ENCODE measurements at regions not wholly inside any gene's neighbourhood (a gene's known extent, or its start where the extent isn't known, plus 50 kb on each side); places are given as distances from the start of the nearest gene placed in this dataset.

- no peak for TF ChIP-seq ZNF148 (tag by site-specific recombination; IDR thresholded peaks at IDR 0.05; ENCODE audit: borderline replicate concordance)
- no peak for TF ChIP-seq ZNF350 (tag by site-specific recombination; IDR thresholded peaks at IDR 0.05)
- no peak for TF ChIP-seq ZNF488 (tag by site-specific recombination; IDR thresholded peaks at IDR 0.05)
Observed at GRCh38 chr10:71144824-71145223, 67.5 kb upstream of the UNC5B start (continued).

GRCh38 chr10:71145352-71145945 lies 66.9 kb upstream of the UNC5B start:
- no peak overlapping the region for H3K27ac ChIP-seq (ENCODE audit: extremely low read depth, low read depth, low read length)
- H3K9me3 ChIP-seq (ENCODE audit: control insufficient read depth, insufficient read depth, low read depth, low read length): no peaks in the 10 kb centered on the region
- ChIA-PET CTCF (no interaction called here), POLR2A (no interaction called here)
- H3K36me3 ChIP-seq (ENCODE audit: control insufficient read depth in 2 of 2, insufficient read depth in 1 of 2, low read length in 2 of 2): no peaks in the 10 kb centered on the region
- no peaks in the 10 kb centered on the region for H3K4me1 ChIP-seq (ENCODE audit: control insufficient read depth, insufficient read depth, low read length)
- TF ChIP-seq ZEB2 (tag by site-specific recombination; IDR thresholded peaks at IDR 0.05): no peak
- no peak overlapping the region for H3K4me3 ChIP-seq (ENCODE audit: low read depth, low read length)

GRCh38 chr10:71150796-71151195 lies 61.6 kb upstream of the UNC5B start:
- Histone ChIP-seq H3K4me1 (ENCODE audit: control insufficient read depth, insufficient read depth, low read length) (no peaks in the 10 kb centered on the region), H3K4me3 (ENCODE audit: low read depth, low read length) (no peak overlapping the region), H3K27ac (ENCODE audit: extremely low read depth, low read depth, low read length) (no peak overlapping the region), H3K9me3 (ENCODE audit: control insufficient read depth, insufficient read depth, low read depth, low read length) (no peaks in the 10 kb centered on the region), H3K36me3 (ENCODE audit: control insufficient read depth in 2 of 2, insufficient read depth in 1 of 2, low read length in 2 of 2) (no peaks in the 10 kb centered on the region)
- CTCF ChIA-PET: interaction anchor here (0.9 to 1.6 kb wide), 2 partner anchors 18 to 58 kb away, joined by 3 to 5 read pairs; no protein-coding TSS in a partner anchor
- POLR2A ChIA-PET: no interaction called here
- no peak for TF ChIP-seq EGR2 (tag by site-specific recombination; IDR thresholded peaks at IDR 0.05; ENCODE audit: low read depth)
- no peak for TF ChIP-seq ZNF48 (tag by site-specific recombination; IDR thresholded peaks at IDR 0.05)
- TF ChIP-seq ZNF133 (tag by site-specific recombination; IDR thresholded peaks at IDR 0.05): no peak
- no peak for TF ChIP-seq BCL11A (tag by site-specific recombination; IDR thresholded peaks at IDR 0.05; ENCODE audit: low read depth)
- TF ChIP-seq ZNF211 (tag by site-specific recombination; IDR thresholded peaks at IDR 0.05; ENCODE audit: low read depth): no peak
- no peak for TF ChIP-seq ZNF777 (tag by site-specific recombination; IDR thresholded peaks at IDR 0.05; ENCODE audit: borderline replicate concordance)
- no peak for TF ChIP-seq ZNF350 (tag by site-specific recombination; IDR thresholded peaks at IDR 0.05)
- no peak for TF ChIP-seq ZNF654 (tag by site-specific recombination; IDR thresholded peaks at IDR 0.05; ENCODE audit: low read depth)
- no peak for TF ChIP-seq RBAK (tag by site-specific recombination; IDR thresholded peaks at IDR 0.05)
- TF ChIP-seq ZIC2 (tag by site-specific recombination; IDR thresholded peaks at IDR 0.05): no peak
- TF ChIP-seq CTCF (tag by site-specific recombination; IDR thresholded peaks at IDR 0.05): no peak

- no peaks in the 10 kb centered on the region for H3K36me3 ChIP-seq (ENCODE audit: control insufficient read depth in 2 of 2, insufficient read depth in 1 of 2, low read length in 2 of 2)
- no peak overlapping the region for H3K27ac ChIP-seq (ENCODE audit: extremely low read depth, low read depth, low read length)
- H3K4me1 ChIP-seq (ENCODE audit: control insufficient read depth, insufficient read depth, low read length): no peaks in the 10 kb centered on the region
- H3K9me3 ChIP-seq (ENCODE audit: control insufficient read depth, insufficient read depth, low read depth, low read length): no peaks in the 10 kb centered on the region
- POLR2A ChIA-PET: no interaction called here
- CTCF ChIA-PET: interaction anchor here (0.6 to 1.6 kb wide), 3 partner anchors 14 to 57 kb away, joined by 3 to 5 read pairs (median 4); no protein-coding TSS in a partner anchor
- H3K4me3 ChIP-seq (ENCODE audit: low read depth, low read length): no peak overlapping the region
- no peak for TF ChIP-seq SP7 (tag by site-specific recombination; IDR thresholded peaks at IDR 0.05)
- no peak for TF ChIP-seq MZF1 (tag by site-specific recombination; IDR thresholded peaks at IDR 0.05; ENCODE audit: borderline replicate concordance)
- no peak for TF ChIP-seq ZNF433 (tag by site-specific recombination; IDR thresholded peaks at IDR 0.05; ENCODE audit: low read depth)
- TF ChIP-seq ZNF223 (tag by site-specific recombination; IDR thresholded peaks at IDR 0.05): no peak
- TF ChIP-seq ZBTB49 (tag by site-specific recombination; IDR thresholded peaks at IDR 0.05; ENCODE audit: low read depth): no peak
- TF ChIP-seq AEBP2 (tag by site-specific recombination; IDR thresholded peaks at IDR 0.05; ENCODE audit: borderline replicate concordance): no peak
- TF ChIP-seq ZFHX2 (tag by site-specific recombination; conservative IDR thresholded peaks at IDR 0.05): no peak
Observed at GRCh38 chr10:71152043-71152442, 60.3 kb upstream of the UNC5B start.

All from HEK293 (cell line).